ENCODE measurements at regions not wholly inside any gene's neighbourhood (a gene's known extent, or its start where the extent isn't known, plus 50 kb on each side); places are given as distances from the start of the nearest gene placed in this dataset.

- no peak overlapping the region for H3K4me3 Mint-ChIP-seq (ENCODE audit: unreplicated experiment)
Measured at GRCh38 chr18:39746201-39746600, 2180.6 kb upstream of the CELF4 start.

GRCh38 chr18:39743463-39743862 lies 2177.9 kb upstream of the CELF4 start:
- DNase-seq, result no peak
- ChIA-PET CTCF (no interaction called here), POLR2A (no interaction called here)
- H3K9me3 Mint-ChIP-seq (ENCODE audit: unreplicated experiment), result no peaks in the 10 kb centered on the region
- Histone ChIP-seq H3K9me3 (no peaks in the 10 kb centered on the region), H3K36me3 (ENCODE audit: control insufficient read depth, insufficient read depth, low read length) (no peaks in the 10 kb centered on the region), H3K27me3 (replicated peaks; ENCODE audit: control insufficient read depth, insufficient read depth, low read length) (no peaks in the 10 kb centered on the region), H3K4me1 (no peaks in the 10 kb centered on the region), H3K4me3 (ENCODE audit: low read depth, low read length) (no peak overlapping the region)
- intact Hi-C loops (cut with micrococcal nuclease; ENCODE audit: unreplicated experiment), result no loop called here
- no peak overlapping the region for H3K27ac Mint-ChIP-seq (ENCODE audit: unreplicated experiment)
- H3K27me3 Mint-ChIP-seq (ENCODE audit: insufficient read depth, unreplicated experiment), result no peaks in the 10 kb centered on the region
- peaks cover 7% of the 10 kb centered on the region for H3K36me3 Mint-ChIP-seq (ENCODE audit: insufficient read depth, unreplicated experiment)
- no TSS peak for BruUV-seq (replicated peaks)
- H3K4me3 Mint-ChIP-seq (ENCODE audit: unreplicated experiment), result no peak overlapping the region
- no peaks in the 10 kb centered on the region for H3K4me1 Mint-ChIP-seq (ENCODE audit: low read depth, unreplicated experiment)
- TF ChIP-seq CTCF (IDR thresholded peaks at IDR 0.05; ENCODE audit: insufficient read depth in 1 of 2, low read depth in 1 of 2, low read length in 1 of 2, severe bottlenecking in 1 of 2, unreplicated experiment in 1 of 2), result no peak

More at GRCh38 chr18:39746201-39746600, 2180.6 kb upstream of the CELF4 start:
- Histone ChIP-seq H3K36me3 (ENCODE audit: control insufficient read depth, insufficient read depth, low read length) (no peaks in the 10 kb centered on the region), H3K4me1 (no peaks in the 10 kb centered on the region), H3K9me3 (no peaks in the 10 kb centered on the region), H3K4me3 (ENCODE audit: low read depth, low read length) (no peak overlapping the region), H3K27me3 (replicated peaks; ENCODE audit: control insufficient read depth, insufficient read depth, low read length) (no peaks in the 10 kb centered on the region)
- intact Hi-C loops (cut with micrococcal nuclease; ENCODE audit: unreplicated experiment), result no loop called here
- CTCF ChIA-PET, result no interaction called here
- Mint-ChIP-seq H3K27me3 (ENCODE audit: insufficient read depth, unreplicated experiment) (no peaks in the 10 kb centered on the region), H3K9me3 (ENCODE audit: unreplicated experiment) (no peaks in the 10 kb centered on the region), H3K4me1 (ENCODE audit: low read depth, unreplicated experiment) (no peaks in the 10 kb centered on the region), H3K36me3 (ENCODE audit: insufficient read depth, unreplicated experiment) (peaks cover 9% of the 10 kb centered on the region), H3K27ac (ENCODE audit: unreplicated experiment) (no peak overlapping the region)
- POLR2A ChIA-PET, result no interaction called here
- BruUV-seq (replicated peaks), result no TSS peak
- no peak for DNase-seq
- TF ChIP-seq CTCF (IDR thresholded peaks at IDR 0.05; ENCODE audit: insufficient read depth in 1 of 2, low read depth in 1 of 2, low read length in 1 of 2, severe bottlenecking in 1 of 2, unreplicated experiment in 1 of 2), result no peak

DNA sequence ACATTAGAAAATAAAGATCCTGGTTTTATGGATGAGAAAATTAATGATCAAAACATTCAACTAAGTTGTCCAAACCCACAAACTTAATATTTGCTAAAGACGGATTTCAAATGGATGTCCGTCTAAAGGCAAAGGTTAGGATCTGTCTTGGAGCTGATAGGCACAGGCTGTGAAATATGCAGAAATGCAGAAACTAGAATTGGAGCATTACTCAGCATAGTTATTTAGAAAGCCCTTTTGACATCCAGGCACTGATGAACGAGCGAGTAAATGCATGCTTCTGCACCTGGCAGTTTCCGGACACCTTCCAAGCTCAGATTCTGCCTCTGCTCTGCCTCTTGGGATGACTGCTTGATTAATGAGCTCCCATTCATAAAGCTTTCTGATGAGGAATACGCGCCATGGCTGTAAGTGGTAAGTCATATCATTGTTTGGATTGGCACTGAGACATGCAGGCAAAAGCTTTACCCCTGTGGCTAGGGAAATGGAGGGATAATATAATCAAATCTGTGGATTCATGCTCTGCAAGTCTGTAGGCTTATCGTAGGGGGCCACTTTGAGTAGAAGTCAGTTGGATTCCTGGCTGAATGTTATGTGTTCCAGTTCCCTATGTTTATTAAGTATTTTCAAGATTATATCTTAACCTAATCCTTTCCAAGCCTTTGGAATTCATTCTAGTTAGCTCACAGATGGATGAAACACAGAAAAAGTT lies 2176.3 kb upstream of the CELF4 start:
- H3K36me3 Mint-ChIP-seq (ENCODE audit: insufficient read depth, unreplicated experiment), result no peaks in the 10 kb centered on the region
- TF ChIP-seq CTCF (IDR thresholded peaks at IDR 0.05; ENCODE audit: insufficient read depth in 1 of 2, low read depth in 1 of 2, low read length in 1 of 2, severe bottlenecking in 1 of 2, unreplicated experiment in 1 of 2), result no peak
- CTCF ChIA-PET, result no interaction called here

More for the DNA sequence above, 2176.3 kb upstream of the CELF4 start:
- intact Hi-C loops (cut with micrococcal nuclease; ENCODE audit: unreplicated experiment), result no loop called here
- H3K9me3 Mint-ChIP-seq (ENCODE audit: unreplicated experiment), result no peaks in the 10 kb centered on the region
- H3K27me3 ChIP-seq (replicated peaks; ENCODE audit: control insufficient read depth, insufficient read depth, low read length), result no peaks in the 10 kb centered on the region
- no TSS peak for BruUV-seq (replicated peaks)
- no peak for DNase-seq
- H3K9me3 ChIP-seq, result no peaks in the 10 kb centered on the region
- no peak overlapping the region for H3K27ac Mint-ChIP-seq (ENCODE audit: unreplicated experiment)
- H3K4me3 Mint-ChIP-seq (ENCODE audit: unreplicated experiment), result no peak overlapping the region
- no peaks in the 10 kb centered on the region for H3K27me3 Mint-ChIP-seq (ENCODE audit: insufficient read depth, unreplicated experiment)
- H3K4me1 Mint-ChIP-seq (ENCODE audit: low read depth, unreplicated experiment), result no peaks in the 10 kb centered on the region
- no peak overlapping the region for H3K4me3 ChIP-seq (ENCODE audit: low read depth, low read length)
- no peaks in the 10 kb centered on the region for H3K36me3 ChIP-seq (ENCODE audit: control insufficient read depth, insufficient read depth, low read length)
- POLR2A ChIA-PET, result no interaction called here
- no peaks in the 10 kb centered on the region for H3K4me1 ChIP-seq

Data from Caco-2 (cell line).